HG03521 (cell line): ENCODE measurements at regions not wholly inside any gene's neighbourhood (a gene's known extent, or its start where the extent isn't known, plus 50 kb on each side); places are given as distances from the start of the nearest gene placed in this dataset.
"Not testable (repeated sequence)": the region's sequence is repeated elsewhere in the genome, so short reads cannot be mapped to it uniquely, and the experiment has no call there.

Experiments used
- ATAC-seq: cut with Tn5 transposase; IDR thresholded peaks from one replicate; pipeline ENCODE4 v1.9.1; 2021; ENCODE audit warnings: mild to moderate bottlenecking, moderate library complexity; ENCODE audit not compliant: unreplicated experiment

DNA sequence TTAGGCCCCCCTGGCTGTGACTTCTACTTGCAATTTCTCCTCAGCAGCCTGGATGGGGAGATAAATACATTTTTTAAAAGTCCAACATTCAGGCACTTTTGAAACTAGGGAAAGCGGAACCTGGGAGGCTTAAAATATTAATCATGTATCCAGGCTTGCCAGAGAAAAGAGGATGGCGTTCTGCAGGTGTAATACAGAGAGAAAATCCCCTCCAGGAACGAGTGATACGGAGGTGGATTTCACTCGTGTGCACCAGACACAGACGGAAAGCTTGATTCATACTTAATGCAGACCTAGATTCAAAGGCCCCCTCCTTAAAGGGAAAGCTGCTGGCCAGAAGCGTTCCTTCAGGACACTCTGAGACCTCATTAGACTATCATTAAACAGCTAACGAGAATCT is 354.0 kb upstream of the BOD1L1 start:
- ATAC-seq = no peak

DNA sequence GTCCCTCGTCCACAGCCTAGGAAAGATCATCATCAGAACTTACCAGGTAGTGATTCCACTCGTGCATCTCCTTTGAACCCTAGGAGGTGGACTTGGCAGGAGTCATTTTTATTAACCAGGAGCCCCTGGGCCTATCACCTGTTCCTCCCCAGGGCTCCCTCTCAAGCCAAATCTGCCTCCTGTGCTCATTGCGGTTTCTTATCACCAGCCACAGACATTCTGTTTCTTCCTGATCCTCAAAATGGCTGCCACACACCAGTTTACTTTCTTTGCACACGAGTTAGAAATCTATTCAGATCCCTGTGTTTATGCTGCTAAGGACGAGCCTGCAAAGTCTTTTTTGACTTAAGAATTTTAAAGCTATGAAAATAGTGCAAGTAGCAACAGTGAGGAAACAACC is 354.5 kb upstream of the BOD1L1 start:
- ATAC-seq = no peak

DNA sequence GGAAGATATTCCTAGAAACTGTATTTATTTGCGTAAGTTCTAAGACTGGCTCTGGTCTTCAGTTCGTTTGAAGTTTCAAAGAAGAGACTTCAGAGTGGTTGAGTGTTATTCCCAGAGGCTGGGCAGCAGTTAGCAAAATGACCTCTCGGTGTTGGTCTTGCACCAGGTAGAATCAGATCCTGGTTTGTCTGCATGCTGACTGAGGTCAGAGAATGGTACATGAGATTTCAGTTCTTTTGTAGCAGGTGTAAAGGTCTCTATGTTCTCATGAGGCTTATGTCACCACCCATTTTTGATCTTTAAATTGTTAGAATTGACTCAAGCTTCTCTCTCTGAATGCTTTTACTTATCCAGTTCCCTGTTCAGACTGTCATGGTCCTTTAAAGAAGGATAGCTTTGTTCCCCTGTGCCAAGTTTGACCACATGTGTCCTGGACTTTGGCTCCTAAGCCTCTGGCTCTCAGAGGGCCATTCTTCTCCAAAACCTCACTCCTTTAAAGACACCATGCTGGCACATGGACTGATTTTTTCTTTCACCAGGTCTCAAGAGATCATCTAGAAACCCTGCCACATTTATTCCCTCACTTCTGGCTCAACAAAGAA is 355.8 kb upstream of the BOD1L1 start:
- no peak for ATAC-seq

DNA sequence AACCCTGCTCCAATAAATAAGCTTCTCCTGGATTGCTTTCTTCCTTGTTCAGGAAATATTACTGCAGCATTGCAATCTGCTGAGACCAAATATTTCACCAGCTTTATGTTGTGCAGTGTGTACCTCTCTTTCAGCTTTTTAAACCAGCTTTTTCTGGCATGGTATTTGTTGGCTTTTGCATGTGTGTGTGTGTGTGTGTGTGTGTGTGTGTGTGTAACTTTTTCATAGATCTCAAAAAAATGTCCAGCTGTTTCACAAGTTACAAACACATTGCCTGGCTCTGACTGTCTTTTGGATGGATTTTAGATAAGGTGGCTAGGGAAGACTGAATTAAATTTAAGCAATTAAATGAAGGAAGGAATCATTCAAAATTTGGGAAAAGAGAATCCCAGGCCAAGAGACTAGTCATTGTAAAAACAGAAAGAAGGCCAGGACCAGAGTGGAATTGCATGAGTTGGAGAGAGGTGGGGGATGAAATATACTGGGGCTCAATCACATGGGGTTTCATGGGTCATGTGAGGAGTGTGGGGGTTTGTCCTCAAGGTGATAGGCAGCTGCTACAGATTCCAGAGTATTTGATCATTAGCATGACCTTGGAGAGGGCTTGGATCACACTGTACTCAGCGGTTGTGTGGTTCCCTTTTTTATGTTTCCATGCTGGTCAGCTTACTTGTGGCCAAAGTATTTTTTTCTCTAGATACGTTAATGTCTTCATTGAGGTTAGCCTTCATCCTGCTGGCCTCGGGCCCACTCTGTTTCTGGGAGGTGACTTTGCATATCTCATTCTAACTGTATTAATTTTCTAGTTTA is 357.7 kb upstream of the BOD1L1 start:
- no peak for ATAC-seq

DNA sequence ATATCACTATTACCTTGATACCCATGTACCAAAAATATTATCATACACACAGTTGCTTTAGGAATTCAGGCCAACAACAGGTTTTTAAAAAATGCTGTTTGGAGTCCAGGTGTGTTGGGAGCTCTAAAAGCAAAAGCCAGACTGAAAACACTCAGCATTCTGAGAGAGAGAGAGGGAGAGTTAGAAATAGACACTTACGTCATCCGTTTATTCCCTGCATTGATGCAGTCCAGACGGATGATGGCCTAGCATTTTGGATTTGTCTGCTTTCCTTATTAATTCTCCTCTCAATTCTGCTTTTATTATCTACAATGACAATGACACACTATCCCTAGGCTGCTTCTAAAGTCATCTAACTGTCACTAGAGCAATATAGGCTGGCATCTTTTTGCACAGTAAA is 358.3 kb upstream of the BOD1L1 start:
- ATAC-seq = no peak

DNA sequence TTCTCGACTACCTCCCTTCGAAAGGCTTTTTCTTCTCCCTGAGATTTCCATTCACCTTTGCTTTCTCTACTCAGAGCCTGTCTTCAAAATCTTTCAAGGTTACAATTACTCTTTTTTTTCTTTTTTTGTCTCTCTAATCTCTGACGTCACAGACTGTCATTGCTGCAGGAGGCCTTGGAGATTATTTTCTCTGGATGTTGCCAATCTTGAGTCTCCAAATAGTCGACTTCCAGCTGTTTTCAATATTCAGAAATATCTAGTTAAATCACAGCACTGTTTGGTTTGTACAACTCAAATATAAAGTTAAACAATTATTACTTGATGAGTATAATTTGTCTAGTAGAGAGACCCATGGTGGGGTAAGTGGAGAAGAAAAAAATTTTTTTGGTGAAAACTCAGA is 359.0 kb upstream of the BOD1L1 start:
- ATAC-seq = no peak

DNA sequence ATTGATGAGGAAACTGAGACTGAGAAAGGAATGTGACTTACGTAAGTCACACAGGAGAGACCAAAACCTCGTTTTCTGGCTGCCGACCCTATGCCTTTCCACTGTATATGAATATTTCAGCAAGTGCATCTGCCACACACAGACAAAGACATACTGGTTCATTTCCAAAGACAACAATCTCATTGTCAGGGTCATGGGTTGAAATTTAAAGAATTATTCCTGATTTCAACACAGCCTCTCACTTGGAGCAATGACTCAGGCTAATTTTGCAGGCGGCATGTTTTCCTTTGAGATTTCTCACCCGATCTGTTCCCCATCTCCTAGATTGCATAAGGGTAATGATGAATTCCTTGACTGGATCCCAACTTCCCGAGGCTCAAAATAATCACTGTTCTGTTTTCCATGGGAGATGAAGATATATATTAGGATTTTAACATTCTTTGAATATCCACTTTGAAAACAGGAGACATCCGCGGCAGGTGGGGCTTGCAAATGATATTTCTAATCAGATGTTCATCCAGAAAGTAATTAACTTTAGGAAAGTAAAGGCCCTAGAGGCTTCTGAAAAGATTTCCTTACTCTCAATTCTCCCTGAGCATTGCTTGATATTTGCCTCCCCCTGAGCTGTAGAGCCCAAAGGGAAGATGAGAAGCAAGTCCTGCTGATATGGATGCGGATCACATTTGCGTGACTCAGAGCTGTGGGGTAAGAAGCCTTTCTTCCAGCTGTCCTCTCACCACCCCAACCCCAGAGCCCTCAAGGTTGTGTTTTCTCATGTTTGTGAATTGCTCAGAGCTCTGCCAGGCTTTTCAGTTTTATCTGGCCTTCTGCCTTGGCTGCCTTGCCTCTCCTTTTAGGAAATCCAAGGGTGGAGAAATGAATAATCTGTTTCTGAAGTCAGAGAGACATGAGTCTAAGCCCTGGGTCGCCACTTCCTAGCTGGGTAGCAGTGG is 361.1 kb upstream of the BOD1L1 start:
- no peak for ATAC-seq

DNA sequence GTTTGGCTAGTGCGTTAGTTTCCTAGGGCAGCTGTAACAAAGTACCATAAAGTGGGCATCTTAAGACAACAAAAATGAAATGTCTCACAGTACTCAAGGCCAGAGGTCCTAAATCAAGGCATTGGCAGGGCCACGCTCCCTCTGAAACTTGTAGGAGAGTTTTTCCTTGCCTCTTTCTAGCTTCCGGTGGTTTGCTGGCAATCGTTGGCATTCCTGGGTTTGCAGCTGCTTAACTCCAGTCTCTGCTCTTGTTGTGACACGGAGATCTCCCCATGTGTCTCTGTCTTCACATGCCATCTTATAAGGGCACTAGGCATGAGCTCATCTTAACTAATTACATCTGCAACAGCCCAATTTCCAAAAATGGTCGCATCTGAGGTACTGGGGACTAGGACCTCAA is 362.0 kb upstream of the BOD1L1 start:
- no peak for ATAC-seq

DNA sequence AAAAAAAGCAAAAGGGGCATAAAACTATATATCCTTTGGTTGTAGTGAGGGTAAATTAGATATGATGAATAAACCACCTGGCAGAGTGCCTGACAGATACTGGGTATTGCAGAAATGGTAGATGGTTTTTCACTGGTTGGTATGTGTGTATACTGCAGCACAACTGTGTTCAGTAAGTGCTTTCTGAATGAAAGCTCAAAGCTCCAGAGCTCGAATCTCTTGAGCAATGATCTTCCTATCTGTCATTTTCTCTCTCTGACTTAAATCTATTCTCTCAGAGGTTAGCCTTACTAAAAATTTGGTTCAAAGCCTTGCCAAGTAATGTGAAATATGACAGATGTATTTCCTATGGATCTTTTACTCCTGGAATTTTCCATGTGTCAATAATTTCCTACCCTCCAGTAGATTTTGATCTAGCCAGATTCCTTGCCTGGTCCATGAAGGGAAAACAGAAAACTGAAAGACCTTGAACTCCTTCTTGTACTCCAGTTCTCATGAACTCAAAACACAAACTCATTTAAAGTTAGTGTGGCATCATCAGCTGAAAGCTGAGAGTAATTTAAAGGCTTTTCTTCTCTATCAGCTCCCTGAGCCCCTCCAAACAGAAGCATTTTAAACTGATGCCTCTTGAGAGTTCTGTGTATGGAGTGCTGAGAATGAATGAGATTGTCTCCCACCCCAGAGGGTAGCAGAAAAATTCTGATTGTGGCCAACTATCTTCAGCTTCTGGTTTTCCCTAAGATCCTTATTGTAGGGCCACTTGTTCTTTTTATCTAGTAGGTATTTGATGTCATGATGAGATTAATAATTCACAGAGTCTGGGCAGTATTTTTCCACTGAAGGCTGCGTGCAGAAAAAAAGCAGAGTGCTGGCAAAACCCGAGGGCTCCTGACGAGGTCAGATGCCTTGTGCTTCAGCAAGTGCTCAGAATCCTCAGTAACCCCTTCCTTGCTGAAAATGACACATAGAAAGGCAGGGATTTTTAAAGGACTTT is 363.4 kb upstream of the BOD1L1 start:
- no peak for ATAC-seq

DNA sequence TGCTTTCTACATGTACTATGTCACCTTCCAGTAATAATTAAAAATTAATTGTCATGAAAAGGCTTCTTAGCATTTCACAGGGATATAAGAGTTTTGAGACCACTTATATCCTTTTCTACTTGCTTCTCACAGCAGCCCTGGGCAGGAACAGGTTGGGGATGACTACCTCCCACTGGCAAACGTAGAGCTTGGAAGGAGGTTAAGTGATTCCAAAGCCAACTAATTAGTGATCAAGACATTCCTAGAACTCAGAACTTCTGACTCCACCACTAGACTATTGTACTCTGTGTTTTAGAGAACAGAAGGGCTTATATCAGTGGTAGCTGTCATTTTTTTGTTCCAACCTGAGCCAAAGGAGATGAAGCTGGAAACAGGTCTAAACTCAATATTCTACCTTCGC is 364.5 kb upstream of the BOD1L1 start:
- no peak for ATAC-seq

DNA sequence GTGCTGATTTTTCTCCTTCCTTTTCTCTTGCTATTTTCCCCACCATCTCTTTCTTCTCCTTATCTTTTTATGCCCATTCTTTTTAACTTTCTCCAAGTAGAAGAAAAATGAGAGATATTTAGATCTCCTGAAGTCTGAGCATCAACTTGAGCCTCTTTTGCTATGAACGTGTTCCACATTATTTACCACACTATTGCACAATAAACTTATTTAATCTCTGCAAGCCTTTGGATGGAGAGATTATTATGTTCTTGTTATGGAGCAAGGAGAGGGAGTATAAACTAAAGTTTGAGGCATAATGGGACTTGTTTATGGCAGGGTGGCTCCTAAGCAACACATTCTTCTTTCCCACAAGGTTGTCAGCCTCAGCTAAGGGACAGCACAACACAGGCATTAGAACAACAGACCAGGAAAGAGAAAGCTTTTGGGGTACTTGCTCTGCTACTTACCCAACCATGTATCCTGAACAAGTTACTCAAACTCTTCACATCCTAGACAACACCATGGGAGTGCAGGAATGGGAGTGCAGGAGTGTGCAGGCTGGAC is 365.5 kb upstream of the BOD1L1 start:
- ATAC-seq = no peak

DNA sequence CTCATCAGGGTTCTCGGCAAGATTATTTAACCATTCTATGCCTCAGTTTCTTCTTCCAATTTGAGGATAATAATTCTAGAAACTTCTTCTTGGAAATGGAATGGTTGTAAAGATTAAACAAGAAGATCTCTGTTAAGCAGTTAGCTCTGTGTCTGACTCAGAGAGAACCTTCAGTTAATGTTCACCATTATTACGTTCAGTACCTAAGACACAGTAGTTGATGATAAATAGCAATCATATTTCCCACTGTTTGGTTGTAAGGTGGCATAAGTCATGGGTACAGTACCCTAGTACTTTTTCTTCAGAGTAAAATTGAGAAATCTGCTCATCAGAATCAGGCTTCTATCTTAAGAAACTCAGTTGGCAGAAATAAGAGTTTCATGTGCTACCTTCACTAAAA is 366.5 kb upstream of the BOD1L1 start:
- no peak for ATAC-seq

DNA sequence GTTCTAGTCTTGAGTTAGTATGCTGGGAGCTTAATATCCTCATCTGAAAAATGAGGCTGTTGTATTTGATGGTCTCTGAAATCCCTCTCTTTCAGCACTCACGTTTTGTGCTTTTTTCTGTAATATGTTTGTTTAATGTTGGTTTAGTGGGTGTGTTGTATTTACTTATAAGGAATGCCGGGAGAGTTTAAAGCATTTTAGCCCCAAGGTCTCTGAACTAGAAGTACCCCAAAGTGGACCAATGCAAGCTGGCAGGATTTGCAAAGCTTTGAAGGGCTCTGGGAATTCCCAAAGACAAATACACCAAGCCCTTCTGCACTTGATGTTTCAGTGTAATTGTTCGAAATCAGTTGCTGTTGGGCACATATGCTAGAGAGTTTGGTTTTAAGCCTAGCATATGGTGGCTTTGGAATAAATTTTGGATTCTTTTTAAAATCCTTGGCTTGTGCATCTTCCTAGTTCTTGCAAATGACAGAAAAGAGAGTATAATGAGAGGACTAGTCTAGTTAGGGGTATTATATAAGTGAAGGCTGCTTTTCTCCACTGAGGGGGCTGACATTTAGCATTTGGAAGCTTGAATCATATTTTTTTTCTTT is 371.4 kb upstream of the BOD1L1 start:
- no peak for ATAC-seq

DNA sequence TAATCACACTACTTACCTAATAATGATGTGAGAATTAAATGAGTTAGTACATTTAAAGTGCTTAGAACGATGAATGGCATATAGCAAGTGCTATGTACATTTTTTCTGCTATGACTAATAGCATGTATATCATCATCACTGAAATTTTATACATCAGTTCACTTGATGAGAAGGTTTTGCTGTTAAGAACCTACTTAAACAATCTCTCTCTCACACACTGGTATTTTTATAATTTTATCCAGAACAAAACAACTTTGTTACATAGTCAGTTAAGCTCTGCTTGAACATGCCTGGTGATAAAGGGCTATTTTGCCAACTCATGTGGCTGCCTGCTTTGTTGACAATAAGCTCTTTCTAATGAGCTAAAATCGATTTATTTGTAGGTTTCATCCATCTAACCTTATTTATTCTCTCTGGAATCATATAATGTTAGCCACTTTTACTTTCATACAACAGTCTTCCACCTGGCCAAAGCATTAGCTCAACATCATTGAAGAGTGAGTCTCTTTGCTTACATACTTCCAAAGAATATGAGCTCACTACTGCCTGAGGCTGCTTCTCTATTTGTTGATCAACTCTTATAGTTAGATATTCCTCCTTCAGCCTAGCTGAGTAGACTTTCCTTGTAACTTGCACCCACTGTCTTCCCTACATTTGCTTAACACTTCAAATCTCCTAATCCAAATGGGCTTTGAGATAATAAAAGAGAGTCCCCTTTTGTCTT is 372.7 kb upstream of the BOD1L1 start:
- ATAC-seq = no peak

DNA sequence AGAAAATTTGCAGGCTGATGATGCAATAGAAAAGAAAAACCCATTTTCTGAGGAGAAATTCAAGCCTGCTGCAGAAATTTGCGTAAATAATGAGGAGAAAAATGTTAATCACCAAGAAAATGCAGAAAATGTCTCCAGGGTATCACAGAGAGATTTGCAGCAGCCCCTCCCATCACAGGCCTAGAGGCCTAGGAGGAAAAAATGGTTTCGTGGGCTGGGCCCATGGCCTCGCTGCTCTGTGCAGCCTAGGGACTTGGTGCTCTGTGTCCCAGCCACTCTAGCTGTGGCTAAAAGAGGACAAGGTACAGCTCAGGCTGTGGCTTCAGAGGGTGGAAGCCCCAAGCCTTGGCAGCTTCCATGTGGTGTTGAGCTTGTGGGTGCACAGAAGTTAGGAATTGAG is 374.8 kb upstream of the BOD1L1 start:
- not testable (repeated sequence) for ATAC-seq

DNA sequence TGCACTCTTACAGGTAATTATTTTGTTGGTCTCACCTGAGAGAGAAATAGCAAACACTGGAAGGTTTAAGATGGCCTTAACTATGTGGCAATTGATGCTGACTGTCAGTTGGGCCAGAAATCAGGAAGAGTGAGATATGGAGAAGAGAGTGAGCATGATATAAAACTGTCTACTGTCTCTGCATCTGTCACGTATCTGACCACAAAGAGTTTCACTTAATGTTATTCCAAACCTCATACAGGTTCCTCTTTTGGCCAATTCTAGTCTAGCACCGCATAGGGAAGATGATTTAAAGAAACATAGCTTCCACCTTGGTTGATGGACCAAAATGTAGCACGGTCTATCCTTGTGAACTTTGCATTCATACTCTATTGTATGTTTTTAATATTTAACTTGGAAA is 381.0 kb upstream of the BOD1L1 start:
- ATAC-seq = no peak

DNA sequence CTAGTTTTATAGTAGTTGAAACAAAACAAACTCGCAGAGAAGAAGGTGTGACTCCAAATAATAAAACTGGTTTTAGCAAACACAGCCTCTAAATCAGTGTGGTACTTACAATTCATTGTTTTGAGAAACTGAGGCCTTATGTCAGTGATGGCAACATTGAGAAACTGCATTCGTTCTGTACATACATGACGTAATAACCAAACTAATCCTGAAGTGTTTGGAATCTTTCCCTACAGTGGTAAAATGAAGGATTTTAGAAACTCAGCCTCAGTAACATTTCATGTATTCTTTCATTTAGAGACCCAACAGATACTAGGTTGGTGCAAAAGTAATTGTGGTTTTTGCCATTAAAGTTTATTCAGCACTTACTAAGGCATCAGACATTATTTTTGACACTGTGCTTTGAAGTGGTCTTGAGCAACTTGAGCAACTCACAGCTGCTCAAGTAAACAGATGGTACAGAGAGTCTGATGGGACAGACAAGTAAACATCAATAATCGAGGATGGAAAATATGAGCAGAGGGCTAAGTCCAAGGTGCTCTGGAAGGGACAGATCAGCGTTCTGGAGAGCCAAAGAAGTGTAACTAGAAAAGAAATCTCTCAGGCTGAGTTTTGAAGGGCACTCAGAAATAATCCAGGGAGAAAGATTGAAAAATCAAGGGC is 390.8 kb upstream of the BOD1L1 start:
- ATAC-seq = no peak

DNA sequence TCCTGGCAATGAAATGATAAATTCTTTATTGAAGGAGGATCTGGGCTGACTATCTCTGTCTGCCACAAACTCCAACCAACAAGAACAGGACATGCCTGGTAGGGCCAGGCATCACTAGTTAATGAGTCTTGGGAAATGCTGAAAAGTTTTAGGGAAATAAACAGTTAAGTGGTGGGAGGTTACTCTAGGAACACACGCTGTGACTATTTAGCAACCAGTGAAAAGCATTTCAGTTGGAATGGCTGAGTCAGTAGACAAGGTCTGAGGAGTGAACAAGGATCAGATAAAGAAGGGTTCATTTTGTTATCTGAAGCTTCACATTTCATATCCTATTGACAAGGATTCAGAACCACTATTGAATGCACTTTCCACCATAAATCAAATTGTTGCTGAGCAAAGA is 394.9 kb upstream of the BOD1L1 start:
- no peak for ATAC-seq

DNA sequence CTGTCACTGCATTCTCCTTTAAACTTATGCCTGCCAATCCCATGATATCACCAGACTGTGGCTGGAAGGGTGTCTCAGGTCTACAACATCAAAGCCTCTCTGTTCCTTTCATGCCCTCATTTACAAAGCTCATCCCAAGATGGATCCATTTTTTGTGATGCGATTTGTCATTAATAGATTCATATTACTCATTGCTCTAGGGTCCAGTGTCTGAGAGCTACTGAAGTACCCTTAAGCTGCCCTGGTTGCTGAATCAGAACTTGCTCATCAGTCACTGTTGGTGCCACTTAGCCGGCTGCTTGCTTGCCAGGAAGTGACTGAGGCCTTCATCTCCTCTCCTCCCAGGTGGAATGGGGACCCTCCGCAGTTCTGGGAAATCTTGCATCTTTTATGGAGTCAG is 395.5 kb upstream of the BOD1L1 start:
- no peak for ATAC-seq
